A204.1 (cell line): ENCODE measurements at regions not wholly inside any gene's neighbourhood (a gene's known extent, or its start where the extent isn't known, plus 50 kb on each side); places are given as distances from the start of the nearest gene placed in this dataset.
"Not testable (repeated sequence)": the region's sequence is repeated elsewhere in the genome, so short reads cannot be mapped to it uniquely, and the experiment has no call there.

Source experiments
- FAIRE-seq: peaks from 2 replicates; lab custom pipeline; 2012; peaks lifted over from hg19 to GRCh38; lab: Jason Lieb, UNC

GRCh38 chr14:83850092-83850491 lies 1679.9 kb upstream of the FLRT2 start:
- no peak for FAIRE-seq

DNA sequence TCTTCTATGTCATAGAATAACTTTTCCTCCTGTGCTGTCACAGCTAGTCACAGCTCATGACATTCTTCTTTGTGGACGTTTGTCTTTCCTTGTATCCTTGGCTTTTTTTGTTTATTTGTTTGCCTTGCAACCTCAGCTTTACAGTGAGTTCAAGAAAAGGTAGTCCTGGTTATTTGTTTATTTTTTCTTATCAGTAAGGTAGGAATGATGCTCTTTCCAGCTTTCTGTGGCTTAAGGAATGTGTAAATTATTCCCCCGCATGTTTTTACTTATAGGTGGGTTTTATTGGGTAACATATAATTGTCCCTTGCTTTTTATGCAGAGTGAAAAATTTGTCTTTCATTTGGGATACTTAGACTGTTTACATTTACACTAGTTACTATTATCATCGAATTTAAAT lies 1673.6 kb upstream of the FLRT2 start:
- no peak for FAIRE-seq

DNA sequence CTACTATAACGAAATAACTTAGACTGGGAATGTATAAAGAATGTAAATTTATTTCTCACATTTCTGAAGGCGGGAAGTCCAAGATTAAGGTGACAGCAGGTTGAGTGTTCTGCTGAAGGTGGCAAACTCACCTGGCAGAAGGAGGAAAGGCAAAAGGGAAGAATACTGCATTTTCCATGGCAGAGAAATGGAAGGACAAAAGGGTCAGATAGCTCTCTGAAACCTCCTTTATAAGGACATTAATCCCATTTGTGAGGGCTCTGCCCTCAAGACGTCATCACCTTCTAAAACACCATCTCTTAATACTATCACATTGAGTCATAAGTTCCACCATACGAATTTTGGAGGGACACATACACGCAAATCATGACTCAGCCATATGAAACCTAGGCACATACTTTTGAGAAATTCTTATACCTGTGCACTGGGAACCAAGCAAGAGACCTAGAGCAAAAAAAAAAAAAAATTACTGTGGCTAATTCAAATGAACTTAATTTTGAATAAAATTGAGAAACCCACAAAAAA lies 1669.3 kb upstream of the FLRT2 start:
- FAIRE-seq, result no peak

GRCh38 chr14:83863042-83863774 lies 1666.7 kb upstream of the FLRT2 start:
- FAIRE-seq, result no peak

DNA sequence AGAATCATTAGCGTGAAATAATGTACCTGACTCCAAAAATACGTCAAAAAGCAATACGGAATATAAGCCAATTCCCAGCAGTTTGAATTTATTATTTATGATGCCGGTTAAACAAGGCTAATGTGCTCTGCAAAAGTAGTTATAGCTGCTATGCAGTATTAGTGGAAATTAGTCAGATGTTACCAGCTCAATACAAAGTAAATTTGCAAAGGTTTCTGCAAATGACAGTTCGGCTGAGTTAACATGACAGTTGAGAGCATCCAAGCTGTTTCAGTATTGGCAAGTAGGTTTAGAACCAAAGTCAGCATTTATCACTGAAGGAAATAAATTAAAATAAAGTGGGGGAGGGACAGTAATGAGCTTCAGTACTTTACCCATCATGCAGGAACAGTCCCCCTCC lies 1665.8 kb upstream of the FLRT2 start:
- FAIRE-seq, result no peak

DNA sequence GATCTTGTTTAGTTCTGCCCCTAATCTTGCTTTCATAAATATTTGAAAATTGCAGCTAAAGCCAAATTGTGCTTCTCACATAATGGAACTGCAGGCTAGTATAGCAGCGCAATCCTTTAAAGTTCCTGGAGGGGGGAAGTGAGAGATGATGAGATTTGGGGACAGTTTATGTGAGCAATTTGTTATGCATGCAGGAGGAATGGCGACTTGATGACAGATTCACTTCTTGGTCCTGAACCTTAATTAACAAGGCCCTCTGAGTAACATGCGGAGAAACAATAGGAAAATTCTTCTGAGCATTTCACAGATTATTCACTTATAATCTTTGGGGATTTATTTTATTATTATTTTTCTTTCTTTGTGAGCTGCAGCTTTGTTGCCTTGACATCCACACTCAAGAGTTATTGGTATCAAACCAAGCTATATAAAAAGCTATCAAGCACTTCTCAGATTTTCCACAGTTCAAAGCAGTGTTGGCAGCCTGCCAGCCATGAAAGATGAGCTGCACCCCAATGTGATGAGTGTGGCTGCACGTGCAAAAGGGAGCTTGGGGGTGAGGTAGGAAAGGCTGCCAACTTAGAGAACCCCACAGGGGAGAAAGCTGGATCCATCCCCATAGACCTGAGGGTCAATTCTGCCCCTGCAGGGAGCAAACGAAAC lies 1662.2 kb upstream of the FLRT2 start:
- no peak for FAIRE-seq

DNA sequence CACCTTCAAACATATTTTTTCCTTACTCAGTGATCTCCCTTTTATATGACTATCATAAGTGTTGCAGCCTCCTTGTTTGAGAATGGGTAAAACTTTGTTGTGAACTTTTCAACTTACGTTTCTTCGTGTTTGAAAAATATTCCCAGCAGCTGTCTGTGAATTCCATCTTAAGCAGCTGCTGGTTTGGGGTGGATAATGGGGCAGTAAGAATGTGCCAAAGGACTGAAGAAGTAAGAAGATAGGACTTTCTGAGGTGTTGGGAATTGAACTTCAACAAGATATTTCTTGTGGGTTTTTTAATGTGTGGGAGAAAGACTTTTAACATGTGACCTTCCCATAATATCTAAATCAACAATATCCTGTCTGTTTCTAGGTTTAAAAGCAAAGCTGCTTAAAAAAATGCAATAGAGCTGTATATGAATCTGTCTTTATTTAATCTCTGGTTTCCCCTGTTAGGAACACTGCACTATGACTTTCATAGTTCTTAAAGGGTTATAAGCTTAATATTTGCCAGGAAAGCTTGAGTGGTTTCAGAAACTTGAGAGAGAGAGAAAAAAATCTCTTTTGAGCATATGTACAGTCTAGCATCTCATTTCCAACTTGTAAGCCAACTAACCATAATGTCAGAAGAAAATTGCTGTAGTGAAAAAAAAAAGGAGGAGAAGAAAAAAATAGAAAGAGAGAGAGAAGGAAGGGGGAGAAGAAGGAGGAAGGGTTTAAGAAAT lies 1659.2 kb upstream of the FLRT2 start:
- no peak for FAIRE-seq

GRCh38 chr14:83873669-83874068 lies 1656.3 kb upstream of the FLRT2 start:
- no peak for FAIRE-seq

DNA sequence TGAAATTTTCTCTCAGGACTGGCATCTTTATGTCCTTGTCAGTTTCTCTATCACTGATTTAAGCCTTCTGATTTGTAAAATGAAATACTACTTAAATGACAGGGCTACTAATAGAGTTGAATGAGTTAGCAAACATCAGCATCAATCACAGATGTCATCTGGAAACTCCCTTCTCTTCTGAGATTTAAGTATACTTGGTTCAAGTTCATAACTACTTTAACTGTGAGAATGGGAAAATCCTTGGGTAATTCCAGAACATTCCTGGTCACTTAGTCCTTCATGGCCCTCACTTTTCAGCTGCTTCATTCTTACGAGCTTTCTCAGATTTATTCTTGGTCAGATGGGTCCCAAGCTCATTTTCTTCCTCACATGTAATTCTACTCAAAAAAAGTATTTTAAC lies 1655.3 kb upstream of the FLRT2 start:
- no peak for FAIRE-seq

GRCh38 chr14:83883732-83884131 lies 1646.2 kb upstream of the FLRT2 start:
- FAIRE-seq, result no peak

DNA sequence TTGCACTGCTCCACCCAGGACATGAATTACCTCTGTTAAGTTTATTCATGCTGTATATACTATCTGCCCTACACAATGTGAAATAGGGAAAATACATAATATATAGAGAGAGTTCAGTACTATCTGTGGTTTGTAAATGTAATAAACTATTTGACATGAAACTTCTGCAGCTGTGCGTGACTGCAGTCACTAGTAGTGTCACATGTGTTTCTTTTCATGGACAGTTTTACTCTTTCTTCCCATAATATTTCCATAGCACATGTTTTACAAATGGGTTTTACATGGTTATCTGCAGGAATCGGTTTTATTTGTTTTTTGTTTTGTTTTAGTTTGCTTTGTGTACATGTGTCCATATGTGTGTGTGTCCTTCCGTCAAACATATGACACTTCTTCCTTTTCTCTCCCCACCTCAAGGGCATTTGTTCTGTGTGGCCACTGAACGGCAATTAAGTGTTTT lies 1644.1 kb upstream of the FLRT2 start:
- no peak for FAIRE-seq

- FAIRE-seq, result no peak
Measured at GRCh38 chr14:83887866-83888265, 1642.1 kb upstream of the FLRT2 start.

GRCh38 chr14:83893447-83893846 lies 1636.5 kb upstream of the FLRT2 start:
- no peak for FAIRE-seq

- no peak for FAIRE-seq
Measured at GRCh38 chr14:83894568-83894967, 1635.4 kb upstream of the FLRT2 start.

GRCh38 chr14:83898558-83898957 lies 1631.4 kb upstream of the FLRT2 start:
- FAIRE-seq, result not testable (repeated sequence)

GRCh38 chr14:83899706-83900105 lies 1630.2 kb upstream of the FLRT2 start:
- FAIRE-seq, result no peak

DNA sequence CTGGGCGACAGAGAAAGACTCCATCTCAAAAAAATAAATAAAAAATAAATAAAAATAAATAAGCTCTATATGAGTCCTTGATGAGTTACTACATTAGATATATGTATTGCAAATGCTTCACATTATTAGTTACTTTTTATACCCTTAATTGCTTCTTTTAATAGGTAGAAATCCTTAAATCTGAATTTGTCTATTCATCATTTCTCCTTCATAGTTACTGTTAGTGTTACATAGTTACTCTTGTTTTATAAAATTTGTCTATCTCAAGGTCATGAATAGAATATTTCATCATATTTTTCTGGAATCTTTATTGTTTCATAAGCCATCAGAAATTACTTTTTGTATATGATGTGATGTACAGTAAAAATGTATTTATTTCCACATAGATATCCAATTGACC lies 1624.8 kb upstream of the FLRT2 start:
- FAIRE-seq, result no peak

DNA sequence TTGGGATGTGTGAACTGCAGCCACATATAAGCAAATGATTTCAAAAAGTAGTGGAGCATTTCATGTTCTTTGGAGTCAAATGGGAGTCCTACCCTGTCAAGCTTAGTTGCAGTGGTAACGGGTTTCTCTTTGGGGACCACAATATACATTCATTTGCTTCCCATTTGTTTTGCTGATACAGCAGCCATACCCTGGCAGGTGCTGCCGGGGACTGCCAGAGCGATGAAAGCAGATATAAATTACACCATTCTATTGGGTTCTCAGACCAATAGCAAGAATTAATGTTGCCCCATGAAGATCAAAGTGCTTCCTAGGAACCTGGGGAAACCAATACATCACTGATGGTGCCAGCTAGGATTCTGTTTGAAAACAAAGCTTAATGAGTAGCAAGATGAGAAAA lies 1621.5 kb upstream of the FLRT2 start:
- no peak for FAIRE-seq

DNA sequence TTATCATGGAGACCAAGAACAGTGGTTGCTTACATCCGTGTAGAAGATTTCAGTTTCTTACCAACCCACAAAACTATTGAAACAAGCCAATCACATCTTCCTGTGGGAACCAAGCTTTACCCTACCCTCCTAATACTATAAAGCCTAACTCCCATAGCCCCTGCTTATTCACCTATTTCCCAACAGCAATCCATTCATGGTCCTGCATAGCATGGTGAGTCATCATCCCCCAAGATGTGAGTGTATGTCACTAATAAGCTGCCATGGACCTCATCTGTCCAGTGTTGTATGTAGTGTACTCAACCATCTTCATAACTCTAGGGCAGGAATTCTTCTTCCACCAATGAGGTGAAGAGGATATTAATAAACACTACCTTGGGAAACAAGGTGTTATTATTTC lies 1620.4 kb upstream of the FLRT2 start:
- FAIRE-seq, result no peak

GRCh38 chr14:83912032-83912642 lies 1617.8 kb upstream of the FLRT2 start:
- FAIRE-seq, result no peak

DNA sequence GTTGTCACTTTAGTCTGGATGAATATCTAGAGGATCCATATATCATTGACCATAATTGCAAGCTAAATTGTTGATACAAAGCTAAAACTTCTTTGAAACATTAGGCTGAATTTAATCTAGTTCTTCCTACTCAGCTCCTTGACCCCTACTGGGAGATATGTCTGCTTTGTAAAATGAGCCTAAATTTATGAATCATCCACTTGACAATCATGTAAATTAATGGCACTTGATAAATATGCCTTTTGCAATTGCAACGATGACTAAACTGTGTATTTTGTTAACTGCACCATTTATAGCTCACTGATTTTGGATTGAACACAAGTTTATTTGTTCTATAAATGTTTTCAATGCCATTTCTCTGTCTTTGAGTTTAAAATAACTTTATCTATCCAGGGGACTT lies 1616.5 kb upstream of the FLRT2 start:
- no peak for FAIRE-seq

DNA sequence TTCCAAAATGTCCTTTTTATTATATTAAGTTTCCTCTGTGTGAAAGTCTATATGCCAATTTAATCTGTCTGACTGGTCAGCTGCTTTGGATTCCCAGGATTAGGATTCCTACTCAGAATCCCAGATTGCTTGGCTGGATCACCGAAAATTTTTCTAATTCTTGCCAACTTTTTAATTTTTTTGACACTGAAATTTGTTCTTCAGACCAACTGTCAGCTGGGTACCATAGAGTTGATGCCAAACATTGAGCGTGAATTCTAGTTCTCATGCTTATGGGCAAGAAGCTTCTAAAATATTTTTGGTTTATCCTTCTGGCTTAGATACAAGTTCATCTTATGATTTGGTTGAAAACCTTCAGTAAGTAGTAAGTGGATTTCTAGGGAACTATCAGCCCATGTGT lies 1611.4 kb upstream of the FLRT2 start:
- FAIRE-seq, result no peak

DNA sequence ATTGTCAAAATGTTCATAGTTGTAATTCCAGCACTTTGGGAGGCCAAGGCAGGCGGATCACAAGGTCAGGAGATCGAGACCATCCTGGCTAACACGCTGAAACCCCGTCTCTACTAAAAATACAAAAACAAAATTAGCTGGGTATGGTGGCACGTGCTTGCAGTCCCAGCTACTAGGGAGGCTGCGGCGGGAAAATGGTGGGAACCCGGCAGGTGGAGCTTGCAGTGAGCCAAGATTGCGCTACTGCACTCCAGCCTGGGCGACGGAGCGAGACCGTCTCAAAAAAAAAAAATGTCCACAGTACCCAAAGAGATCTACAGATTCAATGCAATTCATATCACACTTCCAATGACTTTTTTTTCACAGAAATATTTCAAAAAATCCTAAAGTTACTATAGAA lies 1610.3 kb upstream of the FLRT2 start:
- FAIRE-seq, result not testable (repeated sequence)
